ENCODE measurements at regions not wholly inside any gene's neighbourhood (a gene's known extent, or its start where the extent isn't known, plus 50 kb on each side); places are given as distances from the start of the nearest gene placed in this dataset.

DNA sequence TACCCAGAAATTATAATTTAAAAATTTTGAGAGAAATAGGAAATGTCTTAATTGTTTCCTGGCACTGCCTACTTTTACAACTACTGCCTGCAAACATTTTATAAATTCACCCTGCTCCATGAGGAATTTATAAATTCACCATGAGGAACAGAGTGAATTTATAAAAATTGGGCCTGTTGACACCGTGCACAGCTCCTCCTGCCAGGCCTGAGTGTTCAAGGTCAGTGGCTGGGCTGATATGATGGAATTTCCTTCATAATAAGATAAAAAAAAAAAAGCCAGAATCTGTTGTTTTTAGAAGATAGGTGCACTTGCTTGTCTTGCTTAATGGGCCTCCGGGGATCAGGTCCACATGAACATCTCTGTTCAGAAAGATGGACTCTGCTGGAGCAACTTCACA lies 151.7 kb upstream of the RASGEF1B start:
- H3K27me3 ChIP-seq (ENCODE audit: control insufficient read depth, insufficient read depth, low read length) = no peaks in the 10 kb centered on the region
- ChIA-PET CTCF (no interaction called here), POLR2A (no interaction called here)
- H3K4me3 ChIP-seq (ENCODE audit: low read depth, low read length) = no peak overlapping the region
- DNase-seq (ENCODE audit: low read depth) = no peak
- H3K36me3 ChIP-seq (ENCODE audit: control insufficient read depth, insufficient read depth, low read length) = no peaks in the 10 kb centered on the region
- TF ChIP-seq, protein P1, sequence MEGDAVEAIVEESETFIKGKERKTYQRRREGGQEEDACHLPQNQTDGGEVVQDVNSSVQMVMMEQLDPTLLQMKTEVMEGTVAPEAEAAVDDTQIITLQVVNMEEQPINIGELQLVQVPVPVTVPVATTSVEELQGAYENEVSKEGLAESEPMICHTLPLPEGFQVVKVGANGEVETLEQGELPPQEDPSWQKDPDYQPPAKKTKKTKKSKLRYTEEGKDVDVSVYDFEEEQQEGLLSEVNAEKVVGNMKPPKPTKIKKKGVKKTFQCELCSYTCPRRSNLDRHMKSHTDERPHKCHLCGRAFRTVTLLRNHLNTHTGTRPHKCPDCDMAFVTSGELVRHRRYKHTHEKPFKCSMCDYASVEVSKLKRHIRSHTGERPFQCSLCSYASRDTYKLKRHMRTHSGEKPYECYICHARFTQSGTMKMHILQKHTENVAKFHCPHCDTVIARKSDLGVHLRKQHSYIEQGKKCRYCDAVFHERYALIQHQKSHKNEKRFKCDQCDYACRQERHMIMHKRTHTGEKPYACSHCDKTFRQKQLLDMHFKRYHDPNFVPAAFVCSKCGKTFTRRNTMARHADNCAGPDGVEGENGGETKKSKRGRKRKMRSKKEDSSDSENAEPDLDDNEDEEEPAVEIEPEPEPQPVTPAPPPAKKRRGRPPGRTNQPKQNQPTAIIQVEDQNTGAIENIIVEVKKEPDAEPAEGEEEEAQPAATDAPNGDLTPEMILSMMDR (IDR thresholded peaks at IDR 0.05; ENCODE audit: insufficient read depth, low read depth, low read length) = no peak

DNA sequence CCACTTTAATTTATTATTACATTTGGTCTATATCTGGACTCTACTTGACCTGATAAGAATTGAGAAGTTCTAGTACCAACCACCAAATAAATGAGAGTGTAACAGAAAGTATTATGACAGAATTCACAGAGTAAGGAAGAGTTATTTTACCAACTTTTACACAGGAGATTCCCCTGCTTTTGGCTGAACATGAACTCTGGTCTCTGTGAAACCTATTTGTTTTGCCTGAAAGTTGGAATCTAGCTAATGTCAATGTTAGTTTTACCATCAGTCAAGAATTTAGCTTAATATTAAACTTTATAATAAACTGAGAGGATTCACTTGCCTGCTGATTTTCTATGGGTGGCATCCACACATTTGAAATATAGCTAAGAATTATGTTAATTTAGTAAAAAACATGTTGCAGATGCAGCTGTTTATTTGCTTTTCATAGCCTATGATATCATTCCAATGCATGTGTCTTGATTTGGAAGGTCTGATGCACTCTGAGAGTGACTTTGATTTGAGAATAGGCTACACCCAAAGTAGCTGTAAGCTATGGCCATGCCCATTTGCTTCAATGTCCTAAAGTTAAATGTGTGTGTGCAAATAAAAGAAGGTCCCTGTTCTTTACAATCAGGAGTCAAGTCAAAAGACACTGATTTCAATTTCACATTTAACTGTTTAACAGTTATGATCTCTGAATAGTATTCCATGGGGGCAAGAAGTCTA lies 150.9 kb upstream of the RASGEF1B start:
- CTCF ChIA-PET = no interaction called here
- Histone ChIP-seq H3K36me3 (ENCODE audit: control insufficient read depth, insufficient read depth, low read length) (no peaks in the 10 kb centered on the region), H3K27me3 (ENCODE audit: control insufficient read depth, insufficient read depth, low read length) (no peaks in the 10 kb centered on the region), H3K4me3 (ENCODE audit: low read depth, low read length) (no peak overlapping the region)
- POLR2A ChIA-PET = no interaction called here
- no peak for DNase-seq (ENCODE audit: low read depth)
- TF ChIP-seq, protein P1 (IDR thresholded peaks at IDR 0.05; ENCODE audit: insufficient read depth, low read depth, low read length) = no peak

DNA sequence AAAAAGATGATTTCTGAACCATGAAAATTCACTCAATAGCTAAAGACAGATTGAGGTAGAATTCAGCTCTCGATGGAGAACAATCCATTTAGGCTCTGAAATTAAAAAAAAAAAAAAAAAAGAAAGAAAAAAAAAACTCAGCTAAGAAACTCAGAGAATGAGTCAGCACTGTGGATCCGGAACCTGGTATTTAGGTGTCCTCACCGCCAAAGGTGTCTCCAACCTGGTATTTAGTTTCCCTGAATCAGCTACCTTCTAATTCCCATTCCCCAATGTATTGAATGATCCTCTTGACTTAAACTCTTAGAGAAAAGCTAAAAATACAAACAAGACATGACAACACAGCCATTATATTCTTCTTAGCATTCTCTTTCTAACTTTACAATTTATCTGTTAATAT lies 150.3 kb upstream of the RASGEF1B start:
- no peaks in the 10 kb centered on the region for H3K36me3 ChIP-seq (ENCODE audit: control insufficient read depth, insufficient read depth, low read length)
- no peak for DNase-seq (ENCODE audit: low read depth)
- ChIA-PET POLR2A (no interaction called here), CTCF (no interaction called here)
- H3K27me3 ChIP-seq (ENCODE audit: control insufficient read depth, insufficient read depth, low read length) = no peaks in the 10 kb centered on the region
- H3K4me3 ChIP-seq (ENCODE audit: low read depth, low read length) = no peak overlapping the region
- TF ChIP-seq, protein P1 (IDR thresholded peaks at IDR 0.05; ENCODE audit: insufficient read depth, low read depth, low read length) = no peak

DNA sequence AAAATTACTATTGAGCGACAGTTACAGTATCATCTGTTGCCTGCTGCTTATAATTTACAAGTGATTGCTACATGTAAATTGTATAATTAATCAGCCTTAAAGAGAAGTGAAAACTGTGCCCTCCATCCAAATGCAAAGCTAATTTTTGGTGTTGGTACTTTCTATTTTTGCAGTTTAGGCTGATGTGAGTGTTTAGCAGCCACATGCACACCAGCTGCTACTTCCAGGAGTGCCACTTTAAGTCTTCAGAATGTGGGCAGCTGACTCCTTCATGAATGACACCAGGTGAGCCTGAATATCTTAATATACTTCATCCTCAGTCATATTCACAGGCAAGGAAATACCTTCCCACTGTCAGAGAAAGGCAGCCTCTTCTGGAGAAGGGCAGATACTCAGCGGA lies 149.8 kb upstream of the RASGEF1B start:
- Histone ChIP-seq H3K36me3 (ENCODE audit: control insufficient read depth, insufficient read depth, low read length) (no peaks in the 10 kb centered on the region), H3K4me3 (ENCODE audit: low read depth, low read length) (no peak overlapping the region), H3K27me3 (ENCODE audit: control insufficient read depth, insufficient read depth, low read length) (no peaks in the 10 kb centered on the region)
- TF ChIP-seq, protein P1 (IDR thresholded peaks at IDR 0.05; ENCODE audit: insufficient read depth, low read depth, low read length) = no peak
- ChIA-PET CTCF (no interaction called here), POLR2A (no interaction called here)
- no peak for DNase-seq (ENCODE audit: low read depth)

DNA sequence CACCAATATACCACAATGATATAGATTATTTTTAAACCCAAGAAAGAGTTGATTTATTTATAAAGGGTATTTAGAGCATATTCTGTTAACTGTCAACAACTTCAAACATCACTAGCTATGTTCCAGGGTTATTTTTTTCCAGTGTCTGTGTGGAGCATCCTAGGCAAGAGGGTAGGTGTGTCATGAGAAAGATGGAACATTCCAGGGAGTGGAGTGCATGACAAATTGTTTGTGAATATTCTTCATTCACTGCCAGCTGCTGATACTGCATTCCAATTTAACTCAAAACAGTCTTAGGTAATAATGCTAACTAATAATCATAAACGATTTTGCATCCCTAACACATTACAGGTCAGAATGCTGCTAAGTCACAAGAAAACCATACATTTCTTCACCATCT lies 148.7 kb upstream of the RASGEF1B start:
- ChIA-PET POLR2A (no interaction called here), CTCF (no interaction called here)
- Histone ChIP-seq H3K4me3 (ENCODE audit: low read depth, low read length) (no peak overlapping the region), H3K27me3 (ENCODE audit: control insufficient read depth, insufficient read depth, low read length) (no peaks in the 10 kb centered on the region), H3K36me3 (ENCODE audit: control insufficient read depth, insufficient read depth, low read length) (no peaks in the 10 kb centered on the region)
- no peak for DNase-seq (ENCODE audit: low read depth)
- TF ChIP-seq, protein P1 (IDR thresholded peaks at IDR 0.05; ENCODE audit: insufficient read depth, low read depth, low read length) = no peak

Data from BJ (cell line).